HG03095 (cell line): ENCODE measurements at regions not wholly inside any gene's neighbourhood (a gene's known extent, or its start where the extent isn't known, plus 50 kb on each side); places are given as distances from the start of the nearest gene placed in this dataset.

Source experiments
- ATAC-seq: cut with Tn5 transposase; IDR thresholded peaks from one replicate; pipeline ENCODE4 v1.9.1; 2021; ENCODE audit warnings: moderate library complexity; ENCODE audit not compliant: unreplicated experiment

GRCh38 chr18:32621034-32621433, 150.4 kb upstream of the GAREM1 start:
- no peak for ATAC-seq

GRCh38 chr18:32618546-32618945, 147.9 kb upstream of the GAREM1 start:
- ATAC-seq = no peak

- ATAC-seq = no peak
Measured at GRCh38 chr18:32613821-32614220, 143.1 kb upstream of the GAREM1 start.

GRCh38 chr18:32612651-32613050, 142.0 kb upstream of the GAREM1 start:
- ATAC-seq = no peak

GRCh38 chr18:32610176-32610575, 139.5 kb upstream of the GAREM1 start:
- no peak for ATAC-seq

GRCh38 chr18:32607816-32608215, 137.1 kb upstream of the GAREM1 start:
- ATAC-seq = no peak

GRCh38 chr18:32598144-32598543, 127.5 kb upstream of the GAREM1 start:
- no peak for ATAC-seq

- no peak for ATAC-seq
Measured at GRCh38 chr18:32596501-32596900, 125.8 kb upstream of the GAREM1 start.

GRCh38 chr18:32595832-32596231, 125.2 kb upstream of the GAREM1 start:
- ATAC-seq = no peak

GRCh38 chr18:32588191-32588590, 117.5 kb upstream of the GAREM1 start:
- ATAC-seq = no peak

GRCh38 chr18:32583431-32583830, 112.7 kb upstream of the GAREM1 start:
- ATAC-seq = no peak

GRCh38 chr18:32582455-32582854, 111.8 kb upstream of the GAREM1 start:
- ATAC-seq = no peak

- ATAC-seq = no peak
Measured at GRCh38 chr18:32577561-32577960, 106.9 kb upstream of the GAREM1 start.

GRCh38 chr18:32576296-32576916, 105.7 kb upstream of the GAREM1 start:
- ATAC-seq = no peak

GRCh38 chr18:32566960-32567359, 96.3 kb upstream of the GAREM1 start:
- ATAC-seq = no peak

- ATAC-seq = no peak
Measured at GRCh38 chr18:32553640-32554365, 83.1 kb upstream of the GAREM1 start.

- no peak for ATAC-seq
Measured at GRCh38 chr18:32553174-32553573, 82.5 kb upstream of the GAREM1 start.

- ATAC-seq = peak; percentile 73
Measured at GRCh38 chr18:32552421-32553030, 81.8 kb upstream of the GAREM1 start.

- ATAC-seq = no peak
Measured at GRCh38 chr18:32550963-32551362, 80.3 kb upstream of the GAREM1 start.

- ATAC-seq = peak; percentile 77
Measured at GRCh38 chr18:32549248-32550110, 78.8 kb upstream of the GAREM1 start.

- ATAC-seq = no peak
Measured at GRCh38 chr18:32548688-32549087, 78.0 kb upstream of the GAREM1 start.
